ENCODE measurements at regions not wholly inside any gene's neighbourhood (a gene's known extent, or its start where the extent isn't known, plus 50 kb on each side); places are given as distances from the start of the nearest gene placed in this dataset.

DNA sequence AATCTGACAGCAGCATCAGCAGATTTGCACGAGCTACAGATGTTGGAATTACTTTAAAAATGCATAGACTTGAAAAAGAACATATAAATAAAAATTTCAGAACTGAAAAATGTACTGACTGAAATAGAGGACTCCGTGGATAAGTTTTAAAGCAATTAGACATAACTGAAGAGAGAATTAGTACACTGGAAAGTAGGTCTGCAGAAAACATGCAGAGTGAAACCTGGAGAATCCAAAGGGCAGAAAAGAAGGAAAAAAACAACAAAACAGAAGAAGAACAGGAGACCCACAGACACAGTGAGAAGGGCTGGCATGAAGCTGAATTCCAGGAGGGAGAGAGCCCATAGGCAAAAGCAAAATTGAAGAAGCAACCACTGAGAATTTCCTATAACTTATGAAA is 57.2 kb upstream of the ENPP7 start:
- no peak for TF ChIP-seq SP1 (CRISPR knock-in tag; conservative IDR thresholded peaks at IDR 0.05)
- TF ChIP-seq ELF4 (CRISPR knock-in tag; IDR thresholded peaks at IDR 0.05; ENCODE audit: low read depth): no peak
- no peak for TF ChIP-seq ZNF423 (CRISPR knock-in tag; IDR thresholded peaks at IDR 0.05)
- TF ChIP-seq FOXP1 (CRISPR knock-in tag; IDR thresholded peaks at IDR 0.05; ENCODE audit: borderline replicate concordance): no peak
- no peak for TF ChIP-seq AR (CRISPR knock-in tag; IDR thresholded peaks at IDR 0.05)
- no peak for TF ChIP-seq NR1H2 (CRISPR knock-in tag; IDR thresholded peaks at IDR 0.05)
- TF ChIP-seq NR3C1 (CRISPR knock-in tag; conservative IDR thresholded peaks at IDR 0.05; ENCODE audit: low read depth): no peak
- no peak for TF ChIP-seq HMGXB4 (CRISPR knock-in tag; IDR thresholded peaks at IDR 0.05)
- TF ChIP-seq TEAD4 (CRISPR knock-in tag; IDR thresholded peaks at IDR 0.05): no peak
- Mint-ChIP-seq H3K27ac (no peak overlapping the region), H3K4me3 (no peak overlapping the region), H3K36me3 (peaks cover 4% of the 10 kb centered on the region; the same call in 1 of the 2 replicates), H3K27me3 (ENCODE audit: low read depth) (peaks cover 6% of the 10 kb centered on the region), H3K9me3 (peaks cover 18% of the 10 kb centered on the region), H3K4me1 (peaks cover 21% of the 10 kb centered on the region)
- DNase-seq (ENCODE audit: low spot score) (no peak), ATAC-seq (no peak)
- ChIA-PET POLR2A (no interaction called here), CTCF (interaction anchor here (1.2 kb wide), 1 partner anchor 35 kb away, joined by 3 read pairs; no protein-coding TSS in a partner anchor)

DNA sequence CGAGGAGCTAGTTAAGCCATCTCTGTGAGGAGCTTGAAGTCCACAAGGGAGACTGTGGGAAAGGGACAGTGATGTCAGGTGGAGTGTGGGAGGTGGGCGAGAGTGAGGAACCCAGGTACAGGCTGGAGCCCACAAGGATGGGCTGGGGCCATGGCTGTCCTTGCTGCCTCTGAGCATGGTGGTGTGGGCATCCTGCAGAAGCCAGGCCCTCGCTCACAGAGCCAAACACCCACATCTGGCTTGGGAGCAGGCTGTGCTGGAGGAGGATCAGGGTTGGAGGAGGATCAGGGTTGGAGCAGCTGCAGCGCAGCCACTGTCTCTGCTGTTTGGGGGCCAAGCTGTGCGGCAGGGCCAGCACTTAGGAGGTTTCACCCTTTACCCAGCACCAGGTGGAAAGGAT is 58.2 kb upstream of the ENPP7 start:
- ChIA-PET CTCF (no interaction called here), POLR2A (no interaction called here)
- Mint-ChIP-seq H3K9me3 (peaks cover 18% of the 10 kb centered on the region), H3K4me3 (no peak overlapping the region), H3K36me3 (peaks cover 4% of the 10 kb centered on the region; the same call in 1 of the 2 replicates), H3K27ac (no peak overlapping the region), H3K27me3 (ENCODE audit: low read depth) (peaks cover 6% of the 10 kb centered on the region), H3K4me1 (peaks cover 20% of the 10 kb centered on the region)
- TF ChIP-seq, protein P1, sequence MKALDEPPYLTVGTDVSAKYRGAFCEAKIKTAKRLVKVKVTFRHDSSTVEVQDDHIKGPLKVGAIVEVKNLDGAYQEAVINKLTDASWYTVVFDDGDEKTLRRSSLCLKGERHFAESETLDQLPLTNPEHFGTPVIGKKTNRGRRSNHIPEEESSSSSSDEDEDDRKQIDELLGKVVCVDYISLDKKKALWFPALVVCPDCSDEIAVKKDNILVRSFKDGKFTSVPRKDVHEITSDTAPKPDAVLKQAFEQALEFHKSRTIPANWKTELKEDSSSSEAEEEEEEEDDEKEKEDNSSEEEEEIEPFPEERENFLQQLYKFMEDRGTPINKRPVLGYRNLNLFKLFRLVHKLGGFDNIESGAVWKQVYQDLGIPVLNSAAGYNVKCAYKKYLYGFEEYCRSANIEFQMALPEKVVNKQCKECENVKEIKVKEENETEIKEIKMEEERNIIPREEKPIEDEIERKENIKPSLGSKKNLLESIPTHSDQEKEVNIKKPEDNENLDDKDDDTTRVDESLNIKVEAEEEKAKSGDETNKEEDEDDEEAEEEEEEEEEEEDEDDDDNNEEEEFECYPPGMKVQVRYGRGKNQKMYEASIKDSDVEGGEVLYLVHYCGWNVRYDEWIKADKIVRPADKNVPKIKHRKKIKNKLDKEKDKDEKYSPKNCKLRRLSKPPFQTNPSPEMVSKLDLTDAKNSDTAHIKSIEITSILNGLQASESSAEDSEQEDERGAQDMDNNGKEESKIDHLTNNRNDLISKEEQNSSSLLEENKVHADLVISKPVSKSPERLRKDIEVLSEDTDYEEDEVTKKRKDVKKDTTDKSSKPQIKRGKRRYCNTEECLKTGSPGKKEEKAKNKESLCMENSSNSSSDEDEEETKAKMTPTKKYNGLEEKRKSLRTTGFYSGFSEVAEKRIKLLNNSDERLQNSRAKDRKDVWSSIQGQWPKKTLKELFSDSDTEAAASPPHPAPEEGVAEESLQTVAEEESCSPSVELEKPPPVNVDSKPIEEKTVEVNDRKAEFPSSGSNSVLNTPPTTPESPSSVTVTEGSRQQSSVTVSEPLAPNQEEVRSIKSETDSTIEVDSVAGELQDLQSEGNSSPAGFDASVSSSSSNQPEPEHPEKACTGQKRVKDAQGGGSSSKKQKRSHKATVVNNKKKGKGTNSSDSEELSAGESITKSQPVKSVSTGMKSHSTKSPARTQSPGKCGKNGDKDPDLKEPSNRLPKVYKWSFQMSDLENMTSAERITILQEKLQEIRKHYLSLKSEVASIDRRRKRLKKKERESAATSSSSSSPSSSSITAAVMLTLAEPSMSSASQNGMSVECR (CRISPR knock-in tag; IDR thresholded peaks at IDR 0.05; ENCODE audit: borderline replicate concordance): no peak
- TF ChIP-seq NR2C2 (CRISPR knock-in tag; IDR thresholded peaks at IDR 0.05) (no peak), CREB1 (CRISPR knock-in tag; IDR thresholded peaks at IDR 0.05) (no peak), TCF7 (CRISPR knock-in tag; IDR thresholded peaks at IDR 0.05; ENCODE audit: low read depth) (no peak), ZNF232 (CRISPR knock-in tag; IDR thresholded peaks at IDR 0.05) (no peak), ZNF416 (CRISPR knock-in tag; IDR thresholded peaks at IDR 0.05) (no peak)
- ATAC-seq (no peak), DNase-seq (ENCODE audit: low spot score) (no peak)

Data from WTC11 (cell line).